Limb (tissue), 2 donors: ENCODE measurements at regions not wholly inside any gene's neighbourhood (a gene's known extent, or its start where the extent isn't known, plus 50 kb on each side); places are given as distances from the start of the nearest gene placed in this dataset.

Source experiments
- DNase-seq, 2 donors: peaks; one replicate each; pipeline ENCODE4 v3.0.0-alpha.2; 2016; ENCODE audit errors: extremely low spot score in 2 of 2

GRCh38 chr6:125489579-125490285, 188.0 kb upstream of the HDDC2 start:
- no peak for DNase-seq

GRCh38 chr6:125491860-125492618, 190.3 kb upstream of the HDDC2 start:
- DNase-seq, result no peak

GRCh38 chr6:125498606-125499005, 196.8 kb upstream of the HDDC2 start:
- no peak for DNase-seq

DNA sequence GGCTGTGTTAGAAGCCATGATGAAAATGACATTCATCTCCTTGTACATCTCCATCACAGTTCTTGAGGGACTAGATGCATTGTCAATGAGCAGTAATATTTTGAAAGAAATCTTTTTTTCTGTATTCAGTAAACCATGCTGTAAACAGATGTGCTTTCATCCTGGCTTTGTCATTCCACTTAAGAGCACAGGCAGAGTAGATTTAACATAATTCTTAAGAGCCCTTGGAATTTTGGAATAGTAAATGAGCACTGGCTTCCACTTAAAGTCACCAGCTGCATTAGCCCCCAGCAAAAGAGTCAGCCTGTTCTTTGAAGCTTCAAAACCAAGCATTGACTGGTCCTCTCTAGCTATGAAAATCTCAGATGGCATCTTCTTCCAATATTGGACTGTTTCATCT, 197.8 kb upstream of the HDDC2 start:
- no peak for DNase-seq

DNA sequence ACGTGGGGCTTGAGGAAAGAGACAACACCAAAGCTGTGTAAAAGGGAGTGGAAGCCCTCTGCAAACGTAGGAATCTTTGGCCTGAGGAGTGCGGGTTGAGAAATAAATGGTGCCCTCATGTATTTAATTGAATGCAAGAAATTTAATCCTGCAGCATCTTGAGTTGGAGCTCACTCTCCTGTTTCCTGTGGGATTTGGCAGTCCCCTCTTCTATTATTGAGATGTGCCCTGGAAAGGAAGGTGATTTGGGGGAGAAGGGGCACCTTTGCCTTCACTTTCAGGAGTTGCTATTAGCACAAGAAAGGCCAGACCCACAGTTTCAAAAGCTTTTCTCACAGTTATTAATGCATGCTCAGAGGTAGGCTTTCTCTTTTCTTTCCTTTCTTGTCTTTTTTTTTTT, 201.4 kb upstream of the HDDC2 start:
- no peak for DNase-seq

DNA sequence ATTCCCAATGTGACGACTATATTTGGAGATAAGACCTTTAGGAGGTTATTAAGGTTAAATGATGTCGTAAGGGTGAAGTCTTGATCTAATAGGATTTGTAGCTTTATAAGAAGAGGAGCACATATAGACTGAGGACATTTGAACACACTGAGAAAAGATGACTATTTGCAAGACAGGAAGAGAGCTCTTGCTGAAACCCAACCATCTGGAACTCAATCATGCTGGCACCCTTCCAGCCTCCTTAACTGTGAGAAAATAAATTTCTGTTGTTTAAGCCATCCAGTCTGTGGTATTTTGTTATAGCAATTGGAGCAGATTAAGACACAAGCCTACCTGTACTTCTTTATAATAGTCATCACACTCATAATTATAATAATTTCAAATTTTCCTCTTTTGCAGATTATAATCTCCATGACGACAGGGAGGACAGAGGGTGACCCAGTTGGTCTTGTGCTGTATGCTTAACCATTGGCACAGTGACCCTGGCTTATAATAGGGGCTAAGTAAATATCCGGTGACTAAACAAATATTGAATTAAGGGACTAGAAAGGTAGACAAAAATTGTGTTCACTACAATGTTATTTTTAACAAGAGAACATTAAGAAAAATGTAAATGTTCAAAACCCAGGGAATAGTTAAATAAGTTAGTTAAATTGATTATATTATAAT, 206.4 kb upstream of the HDDC2 start:
- no peak for DNase-seq

- no peak for DNase-seq
These were observed 207.0 kb upstream of the HDDC2 start for GRCh38 chr6:125508793-125509192.

DNA sequence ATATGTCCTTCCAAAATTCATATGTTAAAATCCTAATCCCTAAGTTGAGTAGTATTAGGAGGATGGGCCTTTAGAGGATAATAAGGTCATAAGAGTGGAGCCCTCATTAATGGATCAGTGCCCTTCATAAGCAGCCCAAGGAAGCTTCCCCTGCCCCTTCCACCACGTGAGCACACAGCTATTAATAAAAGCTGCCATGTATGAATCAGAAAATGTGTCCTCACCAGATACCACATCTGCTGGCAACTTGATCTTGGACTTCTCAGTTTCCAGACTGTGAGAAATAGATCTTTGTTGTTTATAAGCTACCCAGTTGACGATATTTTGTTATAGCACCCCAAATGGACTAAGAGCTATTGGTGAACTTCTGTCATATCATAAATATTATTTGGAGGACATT, 207.7 kb upstream of the HDDC2 start:
- DNase-seq, result no peak

GRCh38 chr6:125510405-125510804, 208.6 kb upstream of the HDDC2 start:
- no peak for DNase-seq

DNA sequence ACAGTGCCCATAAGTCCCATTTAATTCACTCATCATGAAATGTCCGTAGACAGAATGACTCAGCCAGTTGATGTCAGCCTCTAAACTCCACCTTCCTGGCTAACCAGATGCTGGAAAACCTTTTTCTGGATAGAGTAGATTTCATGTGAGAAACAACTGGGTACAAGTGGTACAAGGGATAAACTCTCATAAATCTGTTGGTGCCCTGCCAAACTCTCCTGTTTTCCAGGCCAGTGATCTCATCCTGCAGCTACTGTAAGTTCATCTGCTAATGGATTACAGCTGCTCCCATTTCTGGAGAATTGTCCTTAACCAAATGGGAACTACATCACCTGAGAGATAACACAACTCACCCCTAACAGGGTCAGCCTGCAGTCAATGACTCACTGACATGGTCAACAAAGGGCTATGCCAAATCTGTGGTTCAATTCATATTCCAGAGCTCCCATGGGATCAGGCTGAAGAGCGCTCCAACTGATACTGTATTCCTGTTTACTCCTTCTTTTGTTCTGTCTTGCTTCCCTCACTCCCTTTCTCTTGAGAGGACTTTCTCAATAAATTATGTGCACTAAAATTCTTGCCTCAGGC, 210.1 kb upstream of the HDDC2 start:
- DNase-seq, result no peak

DNA sequence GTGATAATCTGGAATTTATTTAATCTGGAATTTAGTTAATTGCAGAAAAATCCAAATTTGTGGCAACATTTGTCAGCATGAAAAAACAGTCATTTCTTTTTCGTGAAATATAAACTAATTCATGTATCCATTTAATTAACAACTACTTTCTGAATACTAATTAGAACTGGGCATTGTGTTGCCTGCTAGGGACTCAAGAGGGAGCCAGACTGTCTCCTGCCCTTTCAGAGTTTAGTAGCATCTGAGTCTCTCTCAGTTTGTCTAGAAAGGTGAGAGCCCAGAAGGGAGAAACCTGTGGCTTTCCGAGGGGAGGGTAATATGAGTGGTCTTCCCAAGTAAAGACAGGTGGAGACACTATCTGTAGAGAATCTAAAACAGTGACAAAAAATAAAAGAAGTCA, 210.9 kb upstream of the HDDC2 start:
- DNase-seq, result no peak

- DNase-seq, result no peak
These were observed 212.2 kb upstream of the HDDC2 start for GRCh38 chr6:125513978-125514377.

- no peak for DNase-seq
These were observed 214.9 kb upstream of the HDDC2 start for GRCh38 chr6:125516644-125517043.

DNA sequence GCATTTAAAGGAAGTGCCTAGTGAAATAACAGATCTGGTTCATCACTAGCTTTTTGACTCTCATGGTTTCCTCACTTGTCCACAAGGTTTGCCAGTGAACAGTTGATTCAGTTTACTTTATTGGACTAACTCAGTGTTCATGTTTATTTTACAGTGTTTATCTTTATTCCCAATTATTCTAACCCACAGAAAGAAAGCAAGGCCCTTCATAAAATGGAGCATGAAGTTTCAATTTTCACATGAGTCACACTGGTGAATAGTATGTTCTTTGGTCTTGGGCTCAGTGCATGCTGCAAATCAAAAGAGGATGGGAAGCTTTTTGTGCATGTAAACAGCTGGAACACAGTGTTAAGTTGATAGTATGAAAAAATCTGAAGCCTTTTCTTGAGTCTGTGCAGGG, 217.6 kb upstream of the HDDC2 start:
- no peak for DNase-seq

- no peak for DNase-seq
These were observed 222.6 kb upstream of the HDDC2 start for GRCh38 chr6:125524356-125524755.

DNA sequence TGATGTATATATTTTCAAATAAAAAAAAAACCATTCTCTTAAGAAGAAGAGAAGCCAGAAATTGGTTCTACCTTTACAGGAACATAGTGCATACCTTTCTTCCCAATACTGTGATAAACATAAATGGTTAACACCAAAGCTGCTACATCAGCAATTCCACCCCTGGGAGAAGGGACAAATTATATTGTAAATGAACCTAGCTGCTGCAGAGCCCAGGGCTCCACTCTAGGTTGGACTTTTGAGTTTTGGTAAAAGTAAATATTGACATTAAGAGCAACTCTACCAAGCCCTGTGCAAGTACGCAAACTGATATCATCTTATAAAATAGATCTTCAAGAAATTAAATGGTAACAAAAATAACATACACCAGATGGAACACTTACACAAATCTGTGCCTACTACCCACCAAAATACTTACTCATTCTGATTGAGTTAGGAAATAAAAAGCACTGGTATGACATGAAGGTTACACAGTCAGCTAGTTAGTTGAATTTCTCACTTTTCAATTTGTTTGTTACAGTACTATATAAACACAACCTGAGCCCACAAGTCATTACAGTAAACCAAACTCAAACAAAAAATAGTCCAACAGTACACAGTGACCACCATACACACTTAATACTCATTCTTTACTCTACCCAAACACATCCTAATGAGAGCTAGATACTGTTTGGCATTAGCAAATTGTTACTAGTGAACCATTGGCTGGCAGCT, 223.3 kb upstream of the HEY2 start:
- DNase-seq, result no peak

DNA sequence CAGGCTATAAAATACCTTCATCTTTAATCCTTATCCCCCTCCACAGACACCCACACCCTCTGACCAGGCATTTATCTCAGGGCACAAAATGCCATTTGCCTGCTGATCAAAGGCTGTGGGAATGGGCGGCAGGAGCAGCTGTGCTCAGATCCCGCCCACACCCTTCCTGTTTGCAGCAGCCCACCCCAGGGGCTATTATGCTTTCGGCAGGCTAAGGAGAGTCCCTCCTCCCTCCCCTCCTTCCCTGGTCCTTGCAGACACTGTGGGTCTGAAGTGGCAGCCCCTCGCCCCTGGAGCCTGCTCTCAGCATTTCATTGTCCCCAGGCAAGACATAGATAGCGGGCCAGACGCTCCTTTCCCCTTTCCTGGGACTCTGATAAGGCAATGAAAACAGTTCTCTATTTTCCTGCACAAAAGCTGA, 220.8 kb upstream of the HEY2 start:
- DNase-seq, result peak in 1 of 2 donors; percentile 51

GRCh38 chr6:125529061-125529460, 220.4 kb upstream of the HEY2 start:
- no peak for DNase-seq

DNA sequence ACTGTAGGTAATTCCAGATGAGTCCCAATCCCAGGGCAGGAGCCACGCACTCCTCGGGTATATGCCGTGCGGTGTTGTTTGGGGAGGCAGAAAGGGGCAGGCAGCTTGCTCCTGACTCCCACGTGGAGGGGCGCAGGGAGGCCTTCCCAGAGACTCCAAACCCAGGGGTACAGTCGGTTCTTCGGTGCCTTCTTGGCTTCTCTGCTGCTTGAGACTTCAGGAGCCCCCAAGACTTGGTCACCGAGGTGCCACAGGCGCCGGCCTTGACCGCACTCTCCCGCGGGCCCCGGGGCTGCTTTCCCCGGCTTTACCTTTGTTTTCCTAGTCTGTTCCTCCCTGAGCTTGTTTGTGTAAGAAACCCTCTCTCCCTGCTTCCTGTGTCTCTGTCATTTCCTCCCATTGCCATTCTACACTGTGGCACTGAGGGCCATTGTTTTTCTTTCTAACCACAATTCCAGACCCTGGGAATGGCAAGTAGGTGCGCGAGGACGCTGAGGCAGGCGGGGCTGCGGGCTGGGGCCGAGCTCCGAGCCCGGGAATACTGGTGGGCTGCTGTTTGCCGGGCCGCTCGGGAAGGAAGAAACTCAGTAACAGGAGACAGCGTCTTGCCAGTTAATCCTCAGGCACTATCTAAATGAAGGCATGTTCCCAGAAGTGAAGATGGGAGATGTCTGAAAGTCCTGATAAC, 215.6 kb upstream of the HEY2 start:
- DNase-seq, result peak in 1 of 2 donors; percentile 51

GRCh38 chr6:125534430-125535263, 214.8 kb upstream of the HEY2 start:
- DNase-seq, result no peak
